SW 1271 (cell line): ENCODE measurements at regions not wholly inside any gene's neighbourhood (a gene's known extent, or its start where the extent isn't known, plus 50 kb on each side); places are given as distances from the start of the nearest gene placed in this dataset.

Experiments
- DNase-seq, 2 experiments: peaks; one replicate each; lab custom pipeline; 2025; lab: John Stamatoyannopoulos, UW

- DNase-seq: no peak
Measured at GRCh38 chr9:99592834-99593574, 228.7 kb upstream of the NR4A3 start.

GRCh38 chr9:99593610-99594009 is 228.1 kb upstream of the NR4A3 start:
- DNase-seq: no peak

- DNase-seq: no peak
Measured at GRCh38 chr9:99594056-99594780, 227.5 kb upstream of the NR4A3 start.

GRCh38 chr9:99595796-99596195 is 225.9 kb upstream of the NR4A3 start:
- no peak for DNase-seq

- DNase-seq: no peak
Measured at GRCh38 chr9:99601571-99602111, 220.0 kb upstream of the NR4A3 start.

- no peak for DNase-seq
Measured at GRCh38 chr9:99602854-99603253, 218.8 kb upstream of the NR4A3 start.

GRCh38 chr9:99605016-99605743 is 216.5 kb upstream of the NR4A3 start:
- DNase-seq: no peak

GRCh38 chr9:99606296-99606695 is 215.4 kb upstream of the NR4A3 start:
- DNase-seq: no peak

- DNase-seq: no peak
Measured at GRCh38 chr9:99606957-99607356, 214.7 kb upstream of the NR4A3 start.

GRCh38 chr9:99607842-99608448 is 213.7 kb upstream of the NR4A3 start:
- DNase-seq: no peak

- no peak for DNase-seq
Measured at GRCh38 chr9:99614341-99614740, 207.3 kb upstream of the NR4A3 start.

- DNase-seq: no peak
Measured at GRCh38 chr9:99621040-99621439, 200.6 kb upstream of the NR4A3 start.

- DNase-seq: no peak
Measured at GRCh38 chr9:99622679-99623078, 199.0 kb upstream of the NR4A3 start.

- DNase-seq: no peak
Measured at GRCh38 chr9:99623780-99624364, 197.8 kb upstream of the NR4A3 start.

- no peak for DNase-seq
Measured at GRCh38 chr9:99624499-99625233, 197.0 kb upstream of the NR4A3 start.

- DNase-seq: no peak
Measured at GRCh38 chr9:99626426-99626825, 195.3 kb upstream of the NR4A3 start.

GRCh38 chr9:99628285-99628684 is 193.4 kb upstream of the NR4A3 start:
- DNase-seq: no peak

GRCh38 chr9:99628849-99629620 is 192.7 kb upstream of the NR4A3 start:
- no peak for DNase-seq

- no peak for DNase-seq
Measured at GRCh38 chr9:99632349-99633038, 189.2 kb upstream of the NR4A3 start.

GRCh38 chr9:99633265-99633664 is 188.4 kb upstream of the NR4A3 start:
- no peak for DNase-seq
